ENCODE measurements at regions not wholly inside any gene's neighbourhood (a gene's known extent, or its start where the extent isn't known, plus 50 kb on each side); places are given as distances from the start of the nearest gene placed in this dataset.
"Not testable (repeated sequence)": the region's sequence is repeated elsewhere in the genome, so short reads cannot be mapped to it uniquely, and the experiment has no call there.

GRCh38 chr17:54505404-54505803 is 395.2 kb upstream of the TOM1L1 start:
- no peak for TF ChIP-seq JUND (IDR thresholded peaks at IDR 0.05; ENCODE audit: low read depth)
- in situ Hi-C loops (cut with HindIII; ENCODE audit: low pct_unique_long_range_greater_than_20kb, low sequenced_read_pairs): no loop called here
- DNase-seq (ENCODE audit: low read depth in 1 of 2, low spot score in 1 of 2): no peak

- TF ChIP-seq JUND (IDR thresholded peaks at IDR 0.05; ENCODE audit: low read depth): no peak
- DNase-seq (ENCODE audit: low read depth in 1 of 2, low spot score in 1 of 2): no peak
- in situ Hi-C loops (cut with HindIII; ENCODE audit: low pct_unique_long_range_greater_than_20kb, low sequenced_read_pairs): no loop called here
These were observed 381.9 kb upstream of the TOM1L1 start for GRCh38 chr17:54518706-54519105.

GRCh38 chr17:54521137-54521536 is 379.5 kb upstream of the TOM1L1 start:
- no peak for TF ChIP-seq JUND (IDR thresholded peaks at IDR 0.05; ENCODE audit: low read depth)
- DNase-seq (ENCODE audit: low read depth in 1 of 2, low spot score in 1 of 2): no peak
- in situ Hi-C loops (cut with HindIII; ENCODE audit: low pct_unique_long_range_greater_than_20kb, low sequenced_read_pairs): no loop called here

GRCh38 chr17:54524501-54524900 is 376.2 kb upstream of the TOM1L1 start:
- in situ Hi-C loops (cut with HindIII; ENCODE audit: low pct_unique_long_range_greater_than_20kb, low sequenced_read_pairs): no loop called here
- TF ChIP-seq JUND (IDR thresholded peaks at IDR 0.05; ENCODE audit: low read depth): no peak
- DNase-seq (ENCODE audit: low read depth in 1 of 2, low spot score in 1 of 2): no peak

GRCh38 chr17:54527941-54528340 is 372.7 kb upstream of the TOM1L1 start:
- in situ Hi-C loops (cut with HindIII; ENCODE audit: low pct_unique_long_range_greater_than_20kb, low sequenced_read_pairs): no loop called here
- DNase-seq (ENCODE audit: low read depth in 1 of 2, low spot score in 1 of 2): no peak
- no peak for TF ChIP-seq JUND (IDR thresholded peaks at IDR 0.05; ENCODE audit: low read depth)

GRCh38 chr17:54530398-54530797 is 370.3 kb upstream of the TOM1L1 start:
- no peak for DNase-seq (ENCODE audit: low read depth in 1 of 2, low spot score in 1 of 2)
- no peak for TF ChIP-seq JUND (IDR thresholded peaks at IDR 0.05; ENCODE audit: low read depth)
- in situ Hi-C loops (cut with HindIII; ENCODE audit: low pct_unique_long_range_greater_than_20kb, low sequenced_read_pairs): no loop called here

GRCh38 chr17:54536306-54536705 is 364.3 kb upstream of the TOM1L1 start:
- DNase-seq (ENCODE audit: low read depth in 1 of 2, low spot score in 1 of 2): no peak
- TF ChIP-seq JUND (IDR thresholded peaks at IDR 0.05; ENCODE audit: low read depth): no peak
- in situ Hi-C loops (cut with HindIII; ENCODE audit: low pct_unique_long_range_greater_than_20kb, low sequenced_read_pairs): no loop called here

GRCh38 chr17:54537656-54538055 is 363.0 kb upstream of the TOM1L1 start:
- TF ChIP-seq JUND (IDR thresholded peaks at IDR 0.05; ENCODE audit: low read depth): no peak
- in situ Hi-C loops (cut with HindIII; ENCODE audit: low pct_unique_long_range_greater_than_20kb, low sequenced_read_pairs): no loop called here
- no peak for DNase-seq (ENCODE audit: low read depth in 1 of 2, low spot score in 1 of 2)

GRCh38 chr17:54544249-54544648 is 356.4 kb upstream of the TOM1L1 start:
- no peak for DNase-seq (ENCODE audit: low read depth in 1 of 2, low spot score in 1 of 2)
- in situ Hi-C loops (cut with HindIII; ENCODE audit: low pct_unique_long_range_greater_than_20kb, low sequenced_read_pairs): no loop called here
- no peak for TF ChIP-seq JUND (IDR thresholded peaks at IDR 0.05; ENCODE audit: low read depth)

- in situ Hi-C loops (cut with HindIII; ENCODE audit: low pct_unique_long_range_greater_than_20kb, low sequenced_read_pairs): no loop called here
- no peak for DNase-seq (ENCODE audit: low read depth in 1 of 2, low spot score in 1 of 2)
- no peak for TF ChIP-seq JUND (IDR thresholded peaks at IDR 0.05; ENCODE audit: low read depth)
These were observed 340.8 kb upstream of the TOM1L1 start for GRCh38 chr17:54559883-54560282.

GRCh38 chr17:54608634-54609155 is 292.0 kb upstream of the TOM1L1 start:
- no peak for DNase-seq (ENCODE audit: low read depth in 1 of 2, low spot score in 1 of 2)

GRCh38 chr17:54620399-54620978 is 280.2 kb upstream of the TOM1L1 start:
- TF ChIP-seq JUND (IDR thresholded peaks at IDR 0.05; ENCODE audit: low read depth): no peak
- DNase-seq (ENCODE audit: low read depth in 1 of 2, low spot score in 1 of 2): no peak
- in situ Hi-C loops (cut with HindIII; ENCODE audit: low pct_unique_long_range_greater_than_20kb, low sequenced_read_pairs): no loop called here

More at GRCh38 chr17:54608634-54609155, 292.0 kb upstream of the TOM1L1 start:
- in situ Hi-C loops (cut with HindIII; ENCODE audit: low pct_unique_long_range_greater_than_20kb, low sequenced_read_pairs): no loop called here
- TF ChIP-seq JUND (IDR thresholded peaks at IDR 0.05; ENCODE audit: low read depth): no peak

- in situ Hi-C loops (cut with HindIII; ENCODE audit: low pct_unique_long_range_greater_than_20kb, low sequenced_read_pairs): no loop called here
- no peak for DNase-seq (ENCODE audit: low read depth in 1 of 2, low spot score in 1 of 2)
- TF ChIP-seq JUND (IDR thresholded peaks at IDR 0.05; ENCODE audit: low read depth): no peak
These were observed 276.9 kb upstream of the TOM1L1 start for GRCh38 chr17:54623746-54624145.

- peak in 1 of 2 experiments; percentile 4 for DNase-seq (ENCODE audit: low read depth in 1 of 2, low spot score in 1 of 2)
- TF ChIP-seq JUND (IDR thresholded peaks at IDR 0.05; ENCODE audit: low read depth): no peak
- in situ Hi-C loops (cut with HindIII; ENCODE audit: low pct_unique_long_range_greater_than_20kb, low sequenced_read_pairs): no loop called here
These were observed 274.4 kb upstream of the TOM1L1 start for GRCh38 chr17:54626146-54626703.

- DNase-seq (ENCODE audit: low read depth in 1 of 2, low spot score in 1 of 2); in situ Hi-C loops (cut with HindIII; ENCODE audit: low pct_unique_long_range_greater_than_20kb, low sequenced_read_pairs): not testable (repeated sequence)
These were observed 261.2 kb upstream of the TOM1L1 start for GRCh38 chr17:54639426-54639825.
